Endothelial cell of umbilical vein (primary cell): ENCODE measurements at regions not wholly inside any gene's neighbourhood (a gene's known extent, or its start where the extent isn't known, plus 50 kb on each side); places are given as distances from the start of the nearest gene placed in this dataset.

Source experiments
- BruUV-seq: library from RNA; stranded (reverse); fragments of 400-500 nt; replicated peaks from 2 replicates; lab custom pipeline; 2021; lab: Mats Ljungman, UMichigan
- CTCF ChIA-PET: fragments of 300-600, 350-600 bp; sonication (Branson Sonifier 250); formaldehyde crosslinking; loops from one replicate; lab custom pipeline; 2021; ENCODE audit warnings: antibody characterized with exemption, inconsistent platforms; lab: Charles Lee
- POLR2A ChIA-PET: fragments of 300-600, 350-600 bp; sonication (Branson Sonifier 250); formaldehyde crosslinking; loops from one replicate; lab custom pipeline; 2021; ENCODE audit warnings: antibody characterized with exemption, inconsistent platforms; lab: Charles Lee
- DNase-seq: peaks from one replicate; pipeline ENCODE4 v3.0.0-alpha.2; 2011; ENCODE audit warnings: low read depth, low spot score
- FAIRE-seq: peaks from 2 replicates; lab custom pipeline; 2011; peaks lifted over from hg19 to GRCh38; lab: Jason Lieb, UNC
- H2AFZ ChIP-seq: 2 replicates; pipeline ENCODE4 v1.6.0; 2012; ENCODE audit warnings: low read depth, low read length, control low read depth, inconsistent platforms
- H3K27ac ChIP-seq: 2 replicates; pipeline ENCODE4 v1.5.1; 2011; ENCODE audit warnings: low read depth, mild to moderate bottlenecking, control low read depth, low read length, moderate library complexity; ENCODE audit not compliant: insufficient read depth
- H3K27me3 ChIP-seq, 2 experiments: 2 replicates each; pipeline versions ENCODE4 v1.6.0 to v1.6.1; 2011; ENCODE audit warnings: low read length in 2 of 2, mixed read lengths in 1 of 2; ENCODE audit not compliant: control insufficient read depth in 2 of 2, insufficient read depth in 2 of 2
- H3K36me3 ChIP-seq, 2 experiments: 2 replicates in 1 of 2; 3 replicates in 1 of 2; pipeline ENCODE4 v1.5.1; 2011; ENCODE audit warnings: low read length in 2 of 2, mild to moderate bottlenecking in 1 of 2, moderate library complexity in 1 of 2; ENCODE audit not compliant: control insufficient read depth in 2 of 2, insufficient read depth in 2 of 2; ENCODE audit errors: extremely low read depth in 1 of 2
- H3K4me1 ChIP-seq: 3 replicates; pipeline ENCODE4 v1.5.1; 2011; ENCODE audit warnings: mild to moderate bottlenecking, low read length; ENCODE audit not compliant: control insufficient read depth, insufficient read depth; ENCODE audit errors: extremely low read depth
- H3K4me2 ChIP-seq: 2 replicates; pipeline ENCODE4 v1.6.1; 2011; ENCODE audit warnings: low read length, control low read depth, mixed read lengths; ENCODE audit not compliant: insufficient read depth
- H3K4me3 ChIP-seq, 3 experiments: fragments of 200-600 bp in 1 of 3; sonication (generic), shearing (Covaris generic) in 1 of 3; replicated peaks in 1 of 3; 2 replicates each; pipeline ENCODE4 v1.5.1; 2011 to 2016; ENCODE audit warnings: control low read depth in 3 of 3, low read length in 3 of 3, mild to moderate bottlenecking in 2 of 3, inconsistent platforms in 1 of 3, low read depth in 1 of 3, moderate library complexity in 1 of 3; ENCODE audit not compliant: insufficient read depth in 1 of 3
- H3K79me2 ChIP-seq: 2 replicates; pipeline ENCODE4 v1.6.0; 2012; ENCODE audit warnings: low read length, inconsistent platforms; ENCODE audit not compliant: control insufficient read depth, insufficient read depth
- H3K9ac ChIP-seq: replicated peaks from 2 replicates; pipeline ENCODE3; 2011; ENCODE audit warnings: low read length, control low read depth; ENCODE audit not compliant: insufficient read depth; ENCODE audit errors: extremely low read depth
- H3K9me1 ChIP-seq: replicated peaks from 3 replicates; pipeline ENCODE4 v1.6.0; 2011; ENCODE audit warnings: mild to moderate bottlenecking, low read length; ENCODE audit not compliant: control insufficient read depth, insufficient read depth; ENCODE audit errors: extremely low read depth
- H3K9me3 ChIP-seq: replicated peaks from 2 replicates; pipeline ENCODE4 v1.5.1; 2012; ENCODE audit warnings: low read length, inconsistent platforms; ENCODE audit not compliant: control insufficient read depth, insufficient read depth
- H4K20me1 ChIP-seq: replicated peaks from 2 replicates; pipeline ENCODE3; 2011; ENCODE audit warnings: mild to moderate bottlenecking, low read length; ENCODE audit not compliant: control insufficient read depth, insufficient read depth; ENCODE audit errors: extremely low read depth
- JUN ChIP-seq: IDR thresholded peaks from 2 replicates; pipeline ENCODE4 v1.6.1; 2011; ENCODE audit warnings: borderline replicate concordance, low read depth; ENCODE audit not compliant: insufficient read length, insufficient read depth
- MAX ChIP-seq: IDR thresholded peaks from 2 replicates; pipeline ENCODE4 v1.6.1; 2011; ENCODE audit not compliant: insufficient read depth, insufficient read length
- MYC ChIP-seq: IDR thresholded peaks from one replicate; pipeline ENCODE4 v1.6.1; 2011; ENCODE audit warnings: mild to moderate bottlenecking, low read depth, low read length
- POLR2A ChIP-seq: IDR thresholded peaks from 2 replicates; pipeline ENCODE4 v1.6.1; 2012; ENCODE audit warnings: low read depth, mild to moderate bottlenecking, control low read depth, low read length
- POLR2AphosphoS5 ChIP-seq: IDR thresholded peaks from 2 replicates; pipeline ENCODE4 v1.6.1; 2012; ENCODE audit warnings: low read depth, mild to moderate bottlenecking, control low read depth, low read length, moderate library complexity; ENCODE audit not compliant: insufficient read depth
- dilution Hi-C: fragments of 300-500 bp; cut with MboI; formaldehyde crosslinking; loops from one replicate; pipeline ENCODE4 v1.15.0; 2019; ENCODE audit warnings: low sequenced_read_pairs; ENCODE audit not compliant: extremely low pct_ligation_motif_present
- intact Hi-C: fragments of 100-400 bp; cut with micrococcal nuclease; formaldehyde crosslinking; loops from one replicate; pipeline ENCODE4 v1.10.0; 2022

- no peaks in the 10 kb centered on the region for H4K20me1 ChIP-seq
- ChIA-PET CTCF (no interaction called here), POLR2A (no interaction called here)
- H3K4me2 ChIP-seq = no peak overlapping the region
- no TSS peak for BruUV-seq
- H3K4me1 ChIP-seq = no peaks in the 10 kb centered on the region
- no peaks in the 10 kb centered on the region for H3K9me3 ChIP-seq
- no peak overlapping the region for H2AFZ ChIP-seq
- intact Hi-C loops = no loop called here
- dilution Hi-C loops = no loop called here
- H3K36me3 ChIP-seq = no peaks in the 10 kb centered on the region
- no peak for TF ChIP-seq MAX
- H3K27ac ChIP-seq = no peak overlapping the region
- no peaks in the 10 kb centered on the region for H3K27me3 ChIP-seq
- FAIRE-seq (no peak), DNase-seq (no peak)
- H3K79me2 ChIP-seq = no peaks in the 10 kb centered on the region
- H3K9ac ChIP-seq = no peak overlapping the region
- no peaks in the 10 kb centered on the region for H3K9me1 ChIP-seq
- no peak overlapping the region for H3K4me3 ChIP-seq
Measured at GRCh38 chr2:160679686-160680085, 186.1 kb upstream of the RBMS1 start.

- TF ChIP-seq POLR2A (no peak), MYC (no peak), POLR2AphosphoS5 (no peak), JUN (no peak)
- intact Hi-C loops = no loop called here
- H4K20me1 ChIP-seq = no peaks in the 10 kb centered on the region
- DNase-seq = no peak
- no peak overlapping the region for H2AFZ ChIP-seq
- H3K9me3 ChIP-seq = no peaks in the 10 kb centered on the region
- CTCF ChIA-PET = no interaction called here
- H3K27ac ChIP-seq = no peak overlapping the region
- no peaks in the 10 kb centered on the region for H3K27me3 ChIP-seq
- no peaks in the 10 kb centered on the region for H3K9me1 ChIP-seq
- H3K4me1 ChIP-seq = no peaks in the 10 kb centered on the region
- no TSS peak for BruUV-seq
- POLR2A ChIA-PET = no interaction called here
- no peaks in the 10 kb centered on the region for H3K79me2 ChIP-seq
- H3K9ac ChIP-seq = no peak overlapping the region
- no peaks in the 10 kb centered on the region for H3K36me3 ChIP-seq
- dilution Hi-C loops = no loop called here
- H3K4me2 ChIP-seq = no peak overlapping the region
- H3K4me3 ChIP-seq = no peak overlapping the region
- FAIRE-seq = no peak
Measured at GRCh38 chr2:160680294-160680693, 186.7 kb upstream of the RBMS1 start.
